ENCODE measurements at regions not wholly inside any gene's neighbourhood (a gene's known extent, or its start where the extent isn't known, plus 50 kb on each side); places are given as distances from the start of the nearest gene placed in this dataset.

DNA sequence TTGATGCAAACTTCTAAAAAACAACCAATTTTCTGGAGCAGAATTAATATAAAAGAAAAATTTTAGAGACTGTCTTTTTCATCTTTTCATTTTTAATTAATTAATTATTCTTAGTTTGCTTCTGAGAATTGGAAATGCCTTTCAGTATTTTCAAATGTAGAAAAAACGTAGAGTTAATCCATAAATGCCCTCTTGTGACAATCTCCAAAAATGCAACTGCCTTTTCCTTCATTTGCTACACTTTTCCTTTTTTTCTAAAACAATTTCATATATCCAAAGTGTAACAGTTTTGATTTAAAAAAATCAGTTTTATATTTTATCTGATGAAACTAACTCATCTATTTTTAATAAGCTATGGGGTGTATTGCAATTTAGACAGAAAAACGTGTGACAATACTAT is 409.3 kb downstream of the PRKD1 start:
- DNase-seq (ENCODE audit: low read depth in 4 of 4, low spot score in 3 of 4): no peak

DNA sequence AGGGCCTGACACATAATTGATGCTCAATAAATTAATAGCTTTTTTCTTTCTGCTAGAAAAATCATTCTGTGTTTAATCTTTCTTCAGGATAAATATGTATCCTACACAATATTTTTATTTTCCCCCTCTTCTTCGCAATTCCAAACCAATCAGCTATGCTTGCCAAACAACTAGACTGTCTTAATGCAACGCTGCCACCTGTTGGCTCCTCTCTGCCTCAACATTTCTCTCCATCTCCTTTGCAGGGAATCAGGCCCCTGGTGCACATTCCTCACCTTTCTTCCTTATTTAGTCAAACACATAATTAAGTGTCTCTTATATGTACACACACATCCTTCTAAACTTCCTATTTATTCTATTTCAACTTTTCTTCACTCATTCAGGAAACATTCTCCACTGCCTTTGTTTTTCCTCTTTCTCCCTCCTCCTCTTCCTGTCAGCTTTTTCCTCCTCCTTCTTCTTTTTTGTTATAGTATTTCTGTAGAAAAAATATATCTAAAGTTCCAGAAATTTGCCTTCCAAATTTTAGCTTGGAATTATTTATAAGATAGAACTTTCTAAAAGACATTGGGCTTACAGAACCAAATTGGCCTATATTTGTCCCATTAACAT is 406.0 kb downstream of the PRKD1 start:
- no peak for DNase-seq (ENCODE audit: low read depth in 4 of 4, low spot score in 3 of 4)

Measured in left renal pelvis (tissue), 4 donors.